ENCODE measurements at regions not wholly inside any gene's neighbourhood (a gene's known extent, or its start where the extent isn't known, plus 50 kb on each side); places are given as distances from the start of the nearest gene placed in this dataset.

- TF ChIP-seq, protein P1, sequence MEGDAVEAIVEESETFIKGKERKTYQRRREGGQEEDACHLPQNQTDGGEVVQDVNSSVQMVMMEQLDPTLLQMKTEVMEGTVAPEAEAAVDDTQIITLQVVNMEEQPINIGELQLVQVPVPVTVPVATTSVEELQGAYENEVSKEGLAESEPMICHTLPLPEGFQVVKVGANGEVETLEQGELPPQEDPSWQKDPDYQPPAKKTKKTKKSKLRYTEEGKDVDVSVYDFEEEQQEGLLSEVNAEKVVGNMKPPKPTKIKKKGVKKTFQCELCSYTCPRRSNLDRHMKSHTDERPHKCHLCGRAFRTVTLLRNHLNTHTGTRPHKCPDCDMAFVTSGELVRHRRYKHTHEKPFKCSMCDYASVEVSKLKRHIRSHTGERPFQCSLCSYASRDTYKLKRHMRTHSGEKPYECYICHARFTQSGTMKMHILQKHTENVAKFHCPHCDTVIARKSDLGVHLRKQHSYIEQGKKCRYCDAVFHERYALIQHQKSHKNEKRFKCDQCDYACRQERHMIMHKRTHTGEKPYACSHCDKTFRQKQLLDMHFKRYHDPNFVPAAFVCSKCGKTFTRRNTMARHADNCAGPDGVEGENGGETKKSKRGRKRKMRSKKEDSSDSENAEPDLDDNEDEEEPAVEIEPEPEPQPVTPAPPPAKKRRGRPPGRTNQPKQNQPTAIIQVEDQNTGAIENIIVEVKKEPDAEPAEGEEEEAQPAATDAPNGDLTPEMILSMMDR (IDR thresholded peaks at IDR 0.05): no peak
- no peak for TF ChIP-seq POLR2A (IDR thresholded peaks at IDR 0.05)
Observed at GRCh38 chr9:78620764-78621163, 323.8 kb downstream of the PSAT1 start.

Data from thyroid gland (tissue), 4 donors.